K562 (cell line): ENCODE measurements at regions not wholly inside any gene's neighbourhood (a gene's known extent, or its start where the extent isn't known, plus 50 kb on each side); places are given as distances from the start of the nearest gene placed in this dataset.

Experiments
- CEBPB ChIP-seq: fragments of 450-650 bp; IDR thresholded peaks from 2 replicates; pipeline ENCODE4 v1.6.1; 2016; ENCODE audit warnings: missing genetic modification characterization, missing compliant biosample characterization
- CTCF ChIP-seq, 3 experiments: IDR thresholded peaks in 2 of 3; conservative IDR thresholded peaks in 1 of 3; 2 replicates each; pipeline ENCODE4 v1.5.1; 2011 to 2012; ENCODE audit warnings: low read length in 3 of 3, mild to moderate bottlenecking in 3 of 3, control low read depth in 2 of 3, improper control_type of control experiment in 1 of 3, inconsistent platforms in 1 of 3, low read depth in 1 of 3, mixed read lengths in 1 of 3, moderate library complexity in 1 of 3; ENCODE audit not compliant: insufficient read depth in 2 of 3
- HCFC1 ChIP-seq: IDR thresholded peaks from 2 replicates; pipeline ENCODE4 v1.6.1; 2012; ENCODE audit warnings: low read depth, low read length, improper control_type of control experiment
- POLR2A ChIP-seq: fragments of 450-650 bp; conservative IDR thresholded peaks from 2 replicates; pipeline ENCODE4 v1.6.1; 2016
- REST ChIP-seq, 2 experiments: fragments of 450-650 bp; formaldehyde crosslinking in 1 of 2; IDR thresholded peaks; 2 replicates each; pipeline versions ENCODE4 v1.4.0 to v1.6.1; 2014 to 2020; ENCODE audit warnings: mild to moderate bottlenecking in 2 of 2, borderline replicate concordance in 1 of 2, low read depth in 1 of 2

GRCh38 chr13:62209529-62209928 lies 793.9 kb upstream of the PCDH20 start:
- TF ChIP-seq POLR2A (no peak), CTCF (IDR thresholded peaks at IDR 0.05 in 2 of 3, conservative IDR thresholded peaks at IDR 0.05 in 1 of 3; ENCODE audit: insufficient read depth in 2 of 3, low read depth in 1 of 3, low read length in 3 of 3) (no peak), HCFC1 (no peak), REST (IDR thresholded peaks at IDR 0.05; ENCODE audit: borderline replicate concordance) (no peak), REST (CRISPR knock-in tag; IDR thresholded peaks at IDR 0.05; ENCODE audit: low read depth) (no peak), CEBPB (tag) (no peak)
